ENCODE measurements at regions not wholly inside any gene's neighbourhood (a gene's known extent, or its start where the extent isn't known, plus 50 kb on each side); places are given as distances from the start of the nearest gene placed in this dataset.
"Not testable (repeated sequence)": the region's sequence is repeated elsewhere in the genome, so short reads cannot be mapped to it uniquely, and the experiment has no call there.

DNA sequence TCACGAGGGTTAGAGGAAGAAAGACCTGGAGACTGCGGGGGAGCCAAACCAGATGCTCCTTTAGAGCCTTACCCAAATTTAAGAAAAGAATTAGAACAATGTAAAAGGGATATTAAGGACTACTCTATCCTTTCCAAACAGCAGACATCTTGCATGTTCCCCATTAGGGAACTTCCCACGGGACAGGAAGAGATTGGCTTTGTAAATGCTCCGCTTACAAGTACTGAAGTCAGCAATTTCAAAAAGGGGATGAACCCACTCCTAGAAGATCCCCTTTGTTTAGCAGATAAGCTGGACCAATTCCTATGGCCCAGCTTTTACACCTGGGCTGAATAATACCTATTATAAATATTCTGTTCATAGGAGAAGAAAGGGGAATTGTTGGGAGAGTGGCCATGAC, 74.2 kb downstream of the APOBEC1 start:
- H3K36me3 Mint-ChIP-seq (ENCODE audit: unreplicated experiment): peaks cover 23% of the 10 kb centered on the region
- no peak overlapping the region for H3K4me3 Mint-ChIP-seq (ENCODE audit: unreplicated experiment)
- TF ChIP-seq, protein P1, sequence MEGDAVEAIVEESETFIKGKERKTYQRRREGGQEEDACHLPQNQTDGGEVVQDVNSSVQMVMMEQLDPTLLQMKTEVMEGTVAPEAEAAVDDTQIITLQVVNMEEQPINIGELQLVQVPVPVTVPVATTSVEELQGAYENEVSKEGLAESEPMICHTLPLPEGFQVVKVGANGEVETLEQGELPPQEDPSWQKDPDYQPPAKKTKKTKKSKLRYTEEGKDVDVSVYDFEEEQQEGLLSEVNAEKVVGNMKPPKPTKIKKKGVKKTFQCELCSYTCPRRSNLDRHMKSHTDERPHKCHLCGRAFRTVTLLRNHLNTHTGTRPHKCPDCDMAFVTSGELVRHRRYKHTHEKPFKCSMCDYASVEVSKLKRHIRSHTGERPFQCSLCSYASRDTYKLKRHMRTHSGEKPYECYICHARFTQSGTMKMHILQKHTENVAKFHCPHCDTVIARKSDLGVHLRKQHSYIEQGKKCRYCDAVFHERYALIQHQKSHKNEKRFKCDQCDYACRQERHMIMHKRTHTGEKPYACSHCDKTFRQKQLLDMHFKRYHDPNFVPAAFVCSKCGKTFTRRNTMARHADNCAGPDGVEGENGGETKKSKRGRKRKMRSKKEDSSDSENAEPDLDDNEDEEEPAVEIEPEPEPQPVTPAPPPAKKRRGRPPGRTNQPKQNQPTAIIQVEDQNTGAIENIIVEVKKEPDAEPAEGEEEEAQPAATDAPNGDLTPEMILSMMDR (IDR thresholded peaks at IDR 0.05; ENCODE audit: partially characterized antibody, unreplicated experiment): no peak
- DNase-seq: no peak
- H3K27me3 Mint-ChIP-seq (ENCODE audit: unreplicated experiment): peaks cover 5% of the 10 kb centered on the region
- H3K9me3 Mint-ChIP-seq (ENCODE audit: unreplicated experiment): peaks cover 5% of the 10 kb centered on the region
- H3K4me1 Mint-ChIP-seq (ENCODE audit: low read depth, unreplicated experiment): no peaks in the 10 kb centered on the region
- H3K27ac Mint-ChIP-seq (ENCODE audit: unreplicated experiment): no peak overlapping the region

DNA sequence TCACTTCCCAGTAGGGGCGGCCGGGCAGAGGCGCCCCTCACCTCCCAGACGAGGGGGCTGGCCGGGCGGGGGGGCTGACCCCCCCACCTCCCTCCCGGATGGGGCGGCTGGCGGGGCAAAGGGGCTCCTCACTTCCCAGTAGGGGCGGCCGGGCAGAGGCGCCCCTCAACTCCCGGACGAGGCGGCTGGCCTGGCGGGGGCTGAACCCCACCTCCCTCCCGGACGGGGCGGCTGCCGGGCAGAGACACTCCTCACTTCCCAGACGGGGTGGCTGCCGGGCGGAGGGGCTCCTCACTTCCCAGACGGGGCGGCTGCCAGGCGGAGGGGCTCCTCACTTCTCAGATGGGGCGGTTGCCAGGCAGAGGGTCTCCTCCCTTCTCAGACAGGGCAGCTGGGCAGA, 75.6 kb downstream of the APOBEC1 start:
- H3K4me1 Mint-ChIP-seq (ENCODE audit: low read depth, unreplicated experiment); H3K27me3 Mint-ChIP-seq (ENCODE audit: unreplicated experiment); H3K27ac Mint-ChIP-seq (ENCODE audit: unreplicated experiment); H3K9me3 Mint-ChIP-seq (ENCODE audit: unreplicated experiment); DNase-seq; H3K4me3 Mint-ChIP-seq (ENCODE audit: unreplicated experiment): not testable (repeated sequence)
- H3K36me3 Mint-ChIP-seq (ENCODE audit: unreplicated experiment): peaks cover 23% of the 10 kb centered on the region

DNA sequence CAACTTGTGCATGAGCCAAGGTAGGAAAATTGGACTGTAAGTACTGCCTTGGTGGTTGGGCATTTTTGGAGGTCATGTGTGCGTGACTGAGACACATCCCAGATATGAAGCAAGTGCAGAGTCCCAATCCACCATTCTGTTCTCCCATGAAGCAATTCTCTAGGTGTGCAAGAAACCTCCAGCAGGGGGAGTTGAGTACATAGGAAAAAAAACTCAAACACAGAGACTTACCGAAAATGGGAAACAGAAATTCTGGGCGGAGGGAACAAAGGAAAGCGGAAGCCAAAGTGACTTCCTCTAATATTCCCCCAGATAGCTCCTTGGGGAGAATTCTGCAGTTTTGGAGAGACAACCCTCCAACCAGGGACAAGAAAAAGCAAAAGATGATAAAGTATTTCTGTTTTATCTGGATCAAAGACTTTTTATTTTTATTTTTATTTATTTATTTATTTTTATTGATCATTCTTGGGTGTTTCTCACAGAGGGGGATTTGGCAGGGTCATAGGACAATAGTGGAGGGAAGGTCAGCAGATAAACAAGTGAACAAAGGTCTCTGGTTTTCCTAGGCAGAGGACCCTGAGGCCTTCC, 76.9 kb downstream of the APOBEC1 start:
- TF ChIP-seq, protein P1 (IDR thresholded peaks at IDR 0.05; ENCODE audit: partially characterized antibody, unreplicated experiment): peak; percentile 70
- not testable (repeated sequence) for H3K9me3 Mint-ChIP-seq (ENCODE audit: unreplicated experiment); H3K27me3 Mint-ChIP-seq (ENCODE audit: unreplicated experiment); H3K4me1 Mint-ChIP-seq (ENCODE audit: low read depth, unreplicated experiment)
- H3K36me3 Mint-ChIP-seq (ENCODE audit: unreplicated experiment): peaks cover 30% of the 10 kb centered on the region
- DNase-seq: peak; percentile 27
- H3K4me3 Mint-ChIP-seq (ENCODE audit: unreplicated experiment): peak overlapping the region; percentile 18
- H3K27ac Mint-ChIP-seq (ENCODE audit: unreplicated experiment): peak overlapping the region; percentile 86

DNA sequence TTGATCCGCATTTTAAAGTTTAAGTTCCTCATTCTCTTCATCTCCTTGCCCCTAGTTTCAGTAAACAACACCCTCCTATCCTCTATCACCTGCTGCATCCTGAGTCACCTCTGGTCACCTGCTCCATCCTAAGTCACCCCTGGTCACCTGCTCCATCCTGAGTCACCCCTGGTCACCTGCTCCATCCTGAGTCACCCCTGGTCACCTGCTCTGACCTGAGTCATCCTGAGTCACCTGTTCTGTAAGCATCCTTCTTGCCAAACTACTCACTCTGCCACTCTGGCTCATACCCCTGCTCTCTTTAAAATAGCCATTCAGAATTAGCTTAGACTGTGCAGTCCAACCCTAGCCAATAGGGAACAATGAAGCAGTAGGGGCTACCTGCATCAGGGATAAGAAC, 80.6 kb upstream of the CD163 start:
- H3K9me3 Mint-ChIP-seq (ENCODE audit: unreplicated experiment); H3K4me3 Mint-ChIP-seq (ENCODE audit: unreplicated experiment); H3K27ac Mint-ChIP-seq (ENCODE audit: unreplicated experiment); DNase-seq; H3K27me3 Mint-ChIP-seq (ENCODE audit: unreplicated experiment); H3K4me1 Mint-ChIP-seq (ENCODE audit: low read depth, unreplicated experiment): not testable (repeated sequence)
- H3K36me3 Mint-ChIP-seq (ENCODE audit: unreplicated experiment): peaks cover 23% of the 10 kb centered on the region

DNA sequence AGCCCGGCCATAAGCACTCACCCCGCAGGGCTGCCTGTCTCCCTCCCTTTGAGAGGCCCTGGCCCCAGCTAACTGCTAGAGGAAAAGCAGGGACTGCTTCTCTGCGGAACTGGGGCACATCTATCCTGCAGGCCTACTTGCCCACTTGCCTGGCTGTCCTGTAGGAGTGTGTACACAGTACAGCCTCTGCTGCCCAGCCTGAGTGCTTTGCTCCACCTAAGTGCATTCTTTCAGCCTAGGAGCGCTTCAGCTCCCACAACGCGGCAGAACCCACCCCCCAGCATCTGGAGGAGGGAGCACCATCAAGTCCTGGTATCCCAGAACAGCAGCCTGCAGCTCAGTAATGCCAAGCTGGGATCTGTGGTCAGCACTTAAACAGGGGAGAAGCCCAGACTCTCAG, 79.9 kb upstream of the CD163 start:
- H3K4me1 Mint-ChIP-seq (ENCODE audit: low read depth, unreplicated experiment): no peaks in the 10 kb centered on the region
- H3K36me3 Mint-ChIP-seq (ENCODE audit: unreplicated experiment): peaks cover 23% of the 10 kb centered on the region
- H3K9me3 Mint-ChIP-seq (ENCODE audit: unreplicated experiment): peaks cover 3% of the 10 kb centered on the region
- DNase-seq: no peak
- H3K4me3 Mint-ChIP-seq (ENCODE audit: unreplicated experiment): no peak overlapping the region
- no peak overlapping the region for H3K27ac Mint-ChIP-seq (ENCODE audit: unreplicated experiment)
- TF ChIP-seq, protein P1 (IDR thresholded peaks at IDR 0.05; ENCODE audit: partially characterized antibody, unreplicated experiment): no peak
- H3K27me3 Mint-ChIP-seq (ENCODE audit: unreplicated experiment): peaks cover 3% of the 10 kb centered on the region

DNA sequence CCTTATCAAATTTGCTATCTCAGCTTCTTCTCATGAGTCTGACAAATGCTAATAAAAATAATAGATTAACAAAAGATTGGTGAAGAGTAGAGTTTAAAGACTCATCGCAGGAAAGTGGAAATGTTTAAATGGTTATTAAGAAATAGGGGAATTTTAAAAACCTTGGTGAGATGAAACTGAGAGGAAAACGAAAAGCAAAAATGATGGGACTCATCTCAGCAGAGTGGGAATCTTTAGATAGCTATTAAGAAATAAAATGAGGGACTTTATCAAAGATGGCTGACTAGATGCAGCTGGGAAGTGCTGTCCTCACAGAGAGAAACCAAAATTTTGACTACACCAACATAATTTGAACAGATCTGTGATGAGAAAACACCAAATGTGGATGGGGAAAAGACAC, 79.2 kb upstream of the CD163 start:
- H3K27me3 Mint-ChIP-seq (ENCODE audit: unreplicated experiment): peaks cover 3% of the 10 kb centered on the region
- no peaks in the 10 kb centered on the region for H3K9me3 Mint-ChIP-seq (ENCODE audit: unreplicated experiment)
- H3K36me3 Mint-ChIP-seq (ENCODE audit: unreplicated experiment): peaks cover 22% of the 10 kb centered on the region
- no peaks in the 10 kb centered on the region for H3K4me1 Mint-ChIP-seq (ENCODE audit: low read depth, unreplicated experiment)
- no peak for DNase-seq
- H3K4me3 Mint-ChIP-seq (ENCODE audit: unreplicated experiment): no peak overlapping the region
- H3K27ac Mint-ChIP-seq (ENCODE audit: unreplicated experiment): no peak overlapping the region
- TF ChIP-seq, protein P1 (IDR thresholded peaks at IDR 0.05; ENCODE audit: partially characterized antibody, unreplicated experiment): no peak
